Motor neuron (in vitro differentiated cells): ENCODE measurements at regions not wholly inside any gene's neighbourhood (a gene's known extent, or its start where the extent isn't known, plus 50 kb on each side); places are given as distances from the start of the nearest gene placed in this dataset.

ENCODE experiments used
- ATAC-seq, 8 experiments: fragments of 200-7000 bp; cut with Tn5 transposase; replicated peaks in 6 of 8; 2 replicates each; pipeline ENCODE4 v1.8.0; 2021; ENCODE audit warnings: mild to moderate bottlenecking in 8 of 8, moderate library complexity in 8 of 8
- H3K27ac ChIP-seq, 2 donors: fragments of 250-450 bp; sonication (Bioruptor Pico); 2 replicates each; pipeline ENCODE4 v1.9.0; 2021; ENCODE audit warnings: antibody characterized with exemption in 2 of 2, mild to moderate bottlenecking in 2 of 2, moderate library complexity in 1 of 2
- H3K4me1 ChIP-seq, 2 donors: fragments of 250-450 bp; sonication (Bioruptor Pico); replicated peaks in 1 of 2; 2 replicates each; pipeline ENCODE4 v1.6.1; 2021; ENCODE audit warnings: antibody characterized with exemption in 2 of 2, mild to moderate bottlenecking in 2 of 2, moderate library complexity in 1 of 2
- H3K4me3 ChIP-seq, 5 donors: fragments of 250-450 bp; sonication (Bioruptor Pico); 2 replicates each; pipeline ENCODE4 v1.9.0; 2021; ENCODE audit warnings: antibody characterized with exemption in 5 of 5, mild to moderate bottlenecking in 5 of 5, moderate library complexity in 4 of 5
- WGBS, 10 experiments: fragments of 450-650 bp; shearing (Covaris generic); methylation state at CpG; one replicate each; pipeline ENCODE4 v1.0.0; 2022; 5-methylcytosine and 5-hydroxymethylcytosine counted together
- in situ Hi-C, 9 experiments: fragments of 400-800 bp; cut with MboI; loops; one replicate each; pipeline ENCODE4 v1.15.0; 2021; ENCODE audit warnings: low sequenced_read_pairs in 9 of 9, low pct_unique_long_range_greater_than_20kb in 2 of 9; ENCODE audit not compliant: unreplicated experiment in 9 of 9

- no peak for ATAC-seq
- in situ Hi-C loops, result loop anchor here in 3 of 9 experiments (25.0 kb wide), 1 partner anchor 200 kb away; no protein-coding TSS in a partner anchor
- H3K4me3 ChIP-seq, result no peak overlapping the region
- no peaks in the 10 kb centered on the region for H3K4me1 ChIP-seq
- H3K27ac ChIP-seq, result no peak overlapping the region
- 16 to 86% (median 57%) methylated on average over 2 to 4 of the region's 4 CpGs; no CpG with 5 or more reads in 1 of the 10 experiments for WGBS, 10 experiments
Observed at GRCh38 chr2:158912112-158912511, 56.3 kb upstream of the TANC1 start.

DNA sequence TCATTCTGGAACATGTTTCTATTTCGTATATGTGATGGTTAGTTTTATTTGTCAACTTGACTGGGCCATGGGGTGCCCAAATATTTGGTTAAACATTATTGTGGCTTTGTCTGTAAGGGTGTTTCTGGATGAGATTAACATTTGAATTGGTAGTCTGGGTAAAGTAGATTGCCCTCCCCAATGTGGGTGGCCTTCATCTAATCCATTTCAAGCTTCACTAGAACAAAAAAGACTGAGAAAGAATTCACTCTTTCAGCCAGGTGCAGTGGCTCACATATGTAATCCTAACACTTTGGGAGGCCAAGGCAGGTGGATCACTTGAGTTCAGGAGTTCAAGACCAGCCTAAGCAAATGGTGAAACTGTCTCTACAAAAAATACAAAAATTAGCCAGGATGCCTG lies 55.7 kb upstream of the TANC1 start:
- ATAC-seq, result no peak
- no peak overlapping the region for H3K27ac ChIP-seq
- H3K4me1 ChIP-seq, result no peaks in the 10 kb centered on the region
- no peak overlapping the region for H3K4me3 ChIP-seq
- in situ Hi-C loops, result loop anchor here in 3 of 9 experiments (25.0 kb wide), 1 partner anchor 200 kb away; no protein-coding TSS in a partner anchor
- WGBS, 10 experiments, result 43 to 100% (median 88%) methylated on average over 1 of the region's 1 CpG; no CpG with 5 or more reads in 4 of the 10 experiments

GRCh38 chr2:158914066-158914465 lies 54.4 kb upstream of the TANC1 start:
- no peaks in the 10 kb centered on the region for H3K4me1 ChIP-seq
- no peak for ATAC-seq
- no peak overlapping the region for H3K4me3 ChIP-seq
- in situ Hi-C loops, result loop anchor here in 3 of 9 experiments (25.0 kb wide), 1 partner anchor 198 kb away; no protein-coding TSS in a partner anchor
- no peak overlapping the region for H3K27ac ChIP-seq

DNA sequence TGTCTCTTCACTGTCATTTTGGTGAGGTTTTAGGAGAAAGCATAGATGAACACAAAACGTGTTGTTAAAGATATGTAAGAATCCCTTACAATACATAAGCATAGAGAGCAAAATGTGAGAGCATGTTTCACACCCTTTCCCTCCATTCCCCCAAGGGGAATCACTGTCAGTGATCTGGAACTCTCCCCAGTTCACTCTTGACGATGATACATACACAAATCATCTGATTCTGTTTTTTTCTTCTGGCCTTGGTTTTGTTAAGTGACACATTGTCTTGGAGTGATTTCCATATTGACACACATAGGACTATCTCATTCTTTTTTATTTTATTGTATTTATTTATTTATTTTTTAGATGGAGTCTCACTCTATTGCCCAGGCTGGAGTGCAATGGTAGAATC lies 53.7 kb upstream of the TANC1 start:
- ATAC-seq, result no peak
- in situ Hi-C loops, result loop anchor here in 3 of 9 experiments (25.0 kb wide), 1 partner anchor 198 kb away; no protein-coding TSS in a partner anchor
- WGBS, 10 experiments, result 0 to 95% (median 65%) methylated on average over 1 to 2 of the region's 2 CpGs
- no peak overlapping the region for H3K27ac ChIP-seq
- H3K4me3 ChIP-seq, result no peak overlapping the region
- no peaks in the 10 kb centered on the region for H3K4me1 ChIP-seq

GRCh38 chr2:158917121-158917520 lies 51.3 kb upstream of the TANC1 start:
- WGBS, 10 experiments, result 7 to 100% (median 78%) methylated on average over 1 to 2 of the region's 2 CpGs; no CpG with 5 or more reads in 1 of the 10 experiments
- no peak overlapping the region for H3K27ac ChIP-seq
- ATAC-seq, result no peak
- in situ Hi-C loops, result loop anchor here in 3 of 9 experiments (25.0 kb wide), 1 partner anchor 195 kb away; no protein-coding TSS in a partner anchor
- H3K4me3 ChIP-seq, result no peak overlapping the region
- H3K4me1 ChIP-seq, result no peaks in the 10 kb centered on the region

DNA sequence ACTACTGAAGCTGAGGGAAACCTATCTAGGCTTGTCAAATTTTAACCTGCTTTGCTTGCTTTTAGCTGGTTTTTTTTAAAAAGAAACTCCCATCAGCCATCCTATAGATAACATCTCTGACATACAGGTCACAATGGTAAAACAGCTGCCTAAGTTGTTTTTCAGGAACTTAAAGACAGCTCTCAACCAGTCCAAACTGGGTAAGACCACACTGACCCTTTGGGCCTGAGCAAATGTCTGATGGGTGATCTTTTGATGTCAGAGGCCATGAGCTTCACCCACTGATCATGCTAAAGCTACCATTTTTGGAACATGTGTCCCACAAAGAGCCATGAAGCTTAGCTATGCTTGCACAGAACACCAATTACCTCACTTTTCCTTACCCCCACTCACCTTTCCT lies 50.0 kb upstream of the TANC1 start:
- Histone ChIP-seq H3K4me1 (no peaks in the 10 kb centered on the region), H3K27ac (no peak overlapping the region), H3K4me3 (no peak overlapping the region)
- ATAC-seq, result no peak
- in situ Hi-C loops, result loop anchor here in 3 of 9 experiments (25.0 kb wide), 1 partner anchor 194 kb away; no protein-coding TSS in a partner anchor
